ENCODE measurements at regions not wholly inside any gene's neighbourhood (a gene's known extent, or its start where the extent isn't known, plus 50 kb on each side); places are given as distances from the start of the nearest gene placed in this dataset.

GRCh38 chr5:125829349-125829748, 593.9 kb upstream of the GRAMD2B start:
- Histone ChIP-seq H3K36me3 (ENCODE audit: control insufficient read depth in 2 of 2, extremely low read depth in 1 of 2, insufficient read depth in 2 of 2, low read length in 2 of 2) (no peaks in the 10 kb centered on the region), H4K20me1 (replicated peaks; ENCODE audit: control insufficient read depth, extremely low read depth, insufficient read depth, low read length) (no peaks in the 10 kb centered on the region), H3K9me3 (replicated peaks; ENCODE audit: control insufficient read depth, insufficient read depth, low read length) (no peaks in the 10 kb centered on the region), H3K4me2 (ENCODE audit: insufficient read depth, low read length) (no peak overlapping the region), H3K79me2 (ENCODE audit: control insufficient read depth, insufficient read depth, low read length) (no peaks in the 10 kb centered on the region), H3K4me1 (ENCODE audit: control insufficient read depth, extremely low read depth, insufficient read depth, low read length) (no peaks in the 10 kb centered on the region), H3K9ac (replicated peaks; ENCODE audit: extremely low read depth, insufficient read depth, low read length) (no peak overlapping the region), H3K27me3 (ENCODE audit: control insufficient read depth in 2 of 2, insufficient read depth in 2 of 2, low read length in 2 of 2) (no peaks in the 10 kb centered on the region), H2AFZ (ENCODE audit: low read depth, low read length) (no peak overlapping the region), H3K27ac (ENCODE audit: insufficient read depth, low read depth, low read length) (no peak overlapping the region), H3K4me3 (replicated peaks in 1 of 3; ENCODE audit: insufficient read depth in 1 of 3, low read depth in 1 of 3, low read length in 3 of 3) (no peak overlapping the region), H3K9me1 (replicated peaks; ENCODE audit: control insufficient read depth, extremely low read depth, insufficient read depth, low read length) (no peaks in the 10 kb centered on the region)
- CTCF ChIA-PET = no interaction called here
- DNase-seq (ENCODE audit: low read depth, low spot score) (no peak), FAIRE-seq (no peak)
- TF ChIP-seq FOS (IDR thresholded peaks at IDR 0.05; ENCODE audit: borderline replicate concordance, insufficient read depth, low read length) (no peak), MYC (IDR thresholded peaks at IDR 0.05; ENCODE audit: low read depth, low read length) (no peak), JUN (IDR thresholded peaks at IDR 0.05; ENCODE audit: borderline replicate concordance, insufficient read depth, insufficient read length, low read depth) (no peak), POLR2AphosphoS5 (IDR thresholded peaks at IDR 0.05; ENCODE audit: insufficient read depth, low read depth, low read length) (no peak), EZH2 (IDR thresholded peaks at IDR 0.05; ENCODE audit: borderline replicate concordance, low read depth, low read length, severe bottlenecking) (no peak), POLR2A (IDR thresholded peaks at IDR 0.05; ENCODE audit: low read depth, low read length) (no peak), MAX (IDR thresholded peaks at IDR 0.05; ENCODE audit: insufficient read depth, insufficient read length) (no peak), GATA2 (IDR thresholded peaks at IDR 0.05; ENCODE audit: insufficient read depth, insufficient read length, low read depth, low read length) (no peak), CTCF (IDR thresholded peaks at IDR 0.05; ENCODE audit: extremely low read depth in 1 of 2, insufficient read depth in 1 of 2, low read depth in 1 of 2, low read length in 2 of 2) (no peak)
- dilution Hi-C loops (cut with MboI; ENCODE audit: extremely low pct_ligation_motif_present, low sequenced_read_pairs) = no loop called here
- no TSS peak for BruUV-seq (replicated peaks)
- POLR2A ChIA-PET = no interaction called here
- intact Hi-C loops (cut with micrococcal nuclease) = no loop called here

Data from endothelial cell of umbilical vein (primary cell).